VCaP (cell line): ENCODE measurements at regions not wholly inside any gene's neighbourhood (a gene's known extent, or its start where the extent isn't known, plus 50 kb on each side); places are given as distances from the start of the nearest gene placed in this dataset.

Experiments used
- H3K27ac ChIP-seq: fragments of 450-650 bp; 2 replicates; pipeline ENCODE4 v1.5.1; 2017
- TF ChIP-seq, protein P1 (sequence below): fragments of 450-650 bp; conservative IDR thresholded peaks from 2 replicates; pipeline ENCODE4 v1.5.1; 2017; ENCODE audit warnings: mild to moderate bottlenecking, moderate library complexity

DNA sequence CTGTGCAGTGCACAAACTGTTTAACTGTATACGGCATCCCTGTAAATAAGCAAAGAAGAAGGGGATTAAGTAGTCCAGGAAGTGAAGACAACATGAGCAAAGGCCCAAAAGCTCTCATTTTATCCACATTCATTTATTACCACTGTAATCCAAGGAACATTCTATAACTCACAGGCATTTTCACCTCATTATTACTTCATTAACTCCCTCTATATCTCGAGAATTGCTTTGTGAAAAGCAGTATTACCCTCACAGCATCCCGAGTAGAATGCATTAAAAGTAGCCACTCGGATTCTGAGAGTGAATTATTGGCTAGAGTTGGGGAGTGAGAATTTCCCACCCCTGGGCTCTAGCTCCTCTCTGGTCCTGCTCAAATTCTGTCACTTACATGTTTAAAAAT lies 51.0 kb upstream of the CHCHD3 start:
- no peak overlapping the region for H3K27ac ChIP-seq
- TF ChIP-seq, protein P1, sequence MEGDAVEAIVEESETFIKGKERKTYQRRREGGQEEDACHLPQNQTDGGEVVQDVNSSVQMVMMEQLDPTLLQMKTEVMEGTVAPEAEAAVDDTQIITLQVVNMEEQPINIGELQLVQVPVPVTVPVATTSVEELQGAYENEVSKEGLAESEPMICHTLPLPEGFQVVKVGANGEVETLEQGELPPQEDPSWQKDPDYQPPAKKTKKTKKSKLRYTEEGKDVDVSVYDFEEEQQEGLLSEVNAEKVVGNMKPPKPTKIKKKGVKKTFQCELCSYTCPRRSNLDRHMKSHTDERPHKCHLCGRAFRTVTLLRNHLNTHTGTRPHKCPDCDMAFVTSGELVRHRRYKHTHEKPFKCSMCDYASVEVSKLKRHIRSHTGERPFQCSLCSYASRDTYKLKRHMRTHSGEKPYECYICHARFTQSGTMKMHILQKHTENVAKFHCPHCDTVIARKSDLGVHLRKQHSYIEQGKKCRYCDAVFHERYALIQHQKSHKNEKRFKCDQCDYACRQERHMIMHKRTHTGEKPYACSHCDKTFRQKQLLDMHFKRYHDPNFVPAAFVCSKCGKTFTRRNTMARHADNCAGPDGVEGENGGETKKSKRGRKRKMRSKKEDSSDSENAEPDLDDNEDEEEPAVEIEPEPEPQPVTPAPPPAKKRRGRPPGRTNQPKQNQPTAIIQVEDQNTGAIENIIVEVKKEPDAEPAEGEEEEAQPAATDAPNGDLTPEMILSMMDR = no peak

DNA sequence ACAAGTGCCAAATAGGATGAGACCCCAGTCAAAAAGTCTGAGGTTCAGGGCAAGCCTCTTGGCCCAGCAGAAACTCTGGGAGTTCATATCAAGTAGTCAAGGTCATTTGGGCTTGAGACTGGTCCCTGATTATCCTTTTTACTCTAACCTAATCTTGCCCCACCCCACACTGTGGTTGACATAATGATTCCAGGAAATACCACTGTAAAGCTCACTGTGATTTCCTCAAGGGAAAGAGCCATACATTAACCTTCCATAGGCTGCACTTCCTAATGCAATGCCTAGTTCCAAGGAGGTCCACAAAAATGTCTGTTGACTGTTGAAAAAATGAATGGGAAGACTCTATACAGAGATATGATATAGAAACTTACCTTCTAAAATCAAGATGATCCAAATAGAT lies 52.9 kb upstream of the CHCHD3 start:
- no peak overlapping the region for H3K27ac ChIP-seq
- TF ChIP-seq, protein P1 = no peak

DNA sequence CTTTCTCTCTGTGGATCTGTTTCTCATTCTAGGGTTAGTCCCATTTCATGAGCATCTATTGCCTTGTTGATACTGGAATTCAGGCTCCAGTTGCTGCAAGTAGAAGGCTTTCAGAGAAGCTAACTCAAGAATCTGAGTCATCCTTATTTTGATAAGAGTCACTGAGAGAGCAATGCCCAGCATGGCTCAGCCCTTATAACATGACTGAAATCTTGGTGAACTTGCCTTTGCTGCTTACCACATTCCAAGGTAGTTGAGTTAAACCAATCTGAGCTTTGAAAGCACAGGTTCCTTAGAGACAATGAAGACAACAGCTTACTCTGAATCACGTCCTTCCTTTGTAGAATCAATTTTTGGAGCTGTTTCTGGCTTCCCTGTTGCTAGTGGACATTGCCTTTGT lies 53.6 kb upstream of the CHCHD3 start:
- TF ChIP-seq, protein P1 = no peak
- no peak overlapping the region for H3K27ac ChIP-seq

DNA sequence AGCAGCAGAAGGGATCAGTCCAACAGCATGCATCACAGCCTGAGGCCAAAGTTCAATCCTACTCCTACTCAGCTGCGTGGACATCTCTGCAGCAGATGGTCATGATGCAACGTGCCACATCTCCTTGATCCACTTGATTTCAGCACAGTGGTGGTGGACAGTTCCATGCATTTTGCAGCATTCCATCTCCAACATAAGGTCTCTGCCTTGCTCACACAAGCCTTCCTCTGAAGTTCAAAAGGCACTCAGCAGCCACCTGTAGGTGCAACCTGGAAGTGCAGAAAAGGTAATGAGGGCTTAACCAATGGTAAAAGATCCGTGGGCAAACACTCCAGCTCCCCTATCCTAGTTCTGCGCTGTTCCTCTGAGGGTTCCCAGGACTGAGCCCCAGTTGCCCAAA lies 57.5 kb upstream of the CHCHD3 start:
- H3K27ac ChIP-seq = no peak overlapping the region
- TF ChIP-seq, protein P1 = no peak

DNA sequence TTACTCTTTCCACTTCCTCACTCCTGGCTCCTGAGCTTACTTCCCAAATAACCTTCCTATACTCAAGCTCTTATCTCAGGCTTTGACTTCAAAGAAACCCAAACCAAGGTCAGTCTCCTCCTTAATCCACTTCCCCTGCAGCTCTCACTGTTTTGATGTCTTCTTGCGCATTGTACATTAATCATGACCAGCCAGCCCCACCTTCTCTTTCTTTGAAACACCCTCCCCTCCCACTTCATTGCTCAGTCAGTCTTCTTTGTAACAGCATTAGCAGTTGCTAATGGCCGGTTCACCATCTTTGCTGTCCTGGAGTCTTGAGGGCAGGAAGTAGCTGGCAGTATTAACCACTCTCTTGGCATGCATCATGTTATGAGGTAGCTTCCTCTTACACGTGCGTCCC lies 57.9 kb upstream of the CHCHD3 start:
- no peak overlapping the region for H3K27ac ChIP-seq
- TF ChIP-seq, protein P1 = no peak

DNA sequence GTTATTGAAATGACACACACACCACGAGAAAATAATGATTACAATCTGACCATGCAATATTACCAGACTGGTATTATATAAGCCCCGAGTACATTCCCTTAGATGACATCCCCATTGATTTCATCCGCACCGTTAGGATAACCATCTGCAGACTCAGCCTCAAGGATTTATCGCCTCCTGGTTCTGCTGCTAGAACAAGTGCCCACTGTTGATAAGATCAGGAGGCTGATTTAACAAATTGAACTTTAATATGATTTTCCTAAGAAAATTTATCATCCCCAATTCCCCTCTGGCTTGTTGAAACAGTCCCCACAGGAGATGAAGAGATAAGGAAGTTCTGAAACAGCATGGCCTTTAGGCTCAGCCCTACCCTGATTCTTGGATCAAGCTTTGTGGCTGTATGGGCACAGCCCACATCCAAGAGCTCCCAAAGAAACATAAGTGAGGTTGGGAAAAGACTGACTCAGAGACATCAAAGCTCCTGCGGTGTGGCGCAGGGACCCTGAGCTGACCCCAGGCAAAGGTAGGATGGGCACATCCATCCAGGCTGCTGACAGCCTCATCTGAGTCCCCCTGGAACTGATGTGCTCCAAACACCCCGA lies 59.2 kb upstream of the CHCHD3 start:
- TF ChIP-seq, protein P1 = no peak
- no peak overlapping the region for H3K27ac ChIP-seq

DNA sequence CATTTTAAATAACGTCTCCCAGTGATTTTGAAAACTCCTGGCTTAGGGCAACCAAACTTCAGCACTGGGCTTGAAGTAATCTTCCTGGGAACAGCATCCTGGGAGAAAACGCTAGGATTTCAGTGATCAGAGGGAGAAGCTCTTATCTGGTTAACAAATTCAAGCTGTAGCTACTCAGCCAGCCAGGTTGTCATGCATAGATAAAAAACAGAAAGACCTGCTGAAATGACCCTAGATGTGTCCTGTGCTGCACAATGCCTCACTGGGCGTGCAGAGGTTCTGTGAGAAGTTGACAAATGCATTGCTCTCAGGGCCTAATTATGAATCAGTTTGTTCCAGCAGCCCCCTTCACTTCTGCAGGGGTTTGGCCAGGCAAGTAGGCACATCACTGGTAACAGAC lies 68.9 kb upstream of the CHCHD3 start:
- no peak overlapping the region for H3K27ac ChIP-seq
- TF ChIP-seq, protein P1 = no peak
